OCI-LY1 (cell line): ENCODE measurements at regions not wholly inside any gene's neighbourhood (a gene's known extent, or its start where the extent isn't known, plus 50 kb on each side); places are given as distances from the start of the nearest gene placed in this dataset.
"Not testable (repeated sequence)": the region's sequence is repeated elsewhere in the genome, so short reads cannot be mapped to it uniquely, and the experiment has no call there.

ENCODE experiments used
- H2AFZ ChIP-seq: fragments of 200-600 bp; sonication (generic), shearing (Covaris generic); 2 replicates; pipeline ENCODE4 v1.6.0; 2014; ENCODE audit warnings: antibody characterized with exemption, mild to moderate bottlenecking, low read length
- H3F3A ChIP-seq: fragments of 200-600 bp; sonication (generic), shearing (Covaris generic); 2 replicates; pipeline ENCODE4 v1.6.0; 2014; ENCODE audit warnings: mild to moderate bottlenecking, antibody characterized with exemption, low read length, moderate library complexity; ENCODE audit not compliant: insufficient read depth
- H3K27ac ChIP-seq: fragments of 200-600 bp; sonication (generic); 2 replicates; pipeline ENCODE4 v1.5.1; 2014; ENCODE audit warnings: low read length, mixed run types, mild to moderate bottlenecking, low read depth; ENCODE audit not compliant: poor library complexity, severe bottlenecking
- H3K27me3 ChIP-seq: fragments of 200-600 bp; sonication (generic); 2 replicates; pipeline ENCODE4 v1.6.0; 2014; ENCODE audit warnings: antibody characterized with exemption, mild to moderate bottlenecking, low read length, moderate library complexity; ENCODE audit not compliant: insufficient read depth
- H3K36me3 ChIP-seq: fragments of 200-600 bp; sonication (generic); 2 replicates; pipeline ENCODE4 v1.6.1; 2014; ENCODE audit warnings: mild to moderate bottlenecking, antibody characterized with exemption, low read length, moderate library complexity, mixed read lengths; ENCODE audit not compliant: insufficient read depth
- H3K4me1 ChIP-seq: fragments of 200-600 bp; sonication (generic); 2 replicates; pipeline ENCODE4 v1.5.1; 2014; ENCODE audit warnings: mild to moderate bottlenecking, low read length, moderate library complexity; ENCODE audit not compliant: insufficient read depth, severe bottlenecking
- H3K4me2 ChIP-seq: fragments of 200-600 bp; sonication (generic), shearing (Covaris generic); 2 replicates; pipeline ENCODE4 v1.6.1; 2014; ENCODE audit warnings: low read length
- H3K4me3 ChIP-seq: fragments of 200-600 bp; sonication (generic); 2 replicates; pipeline ENCODE4 v1.5.1; 2014; ENCODE audit warnings: low read length, low read depth, mild to moderate bottlenecking, mixed read lengths; ENCODE audit not compliant: poor library complexity, severe bottlenecking
- H3K79me2 ChIP-seq: fragments of 200-600 bp; shearing (Covaris generic); 2 replicates; pipeline ENCODE4 v1.6.1; 2016; ENCODE audit warnings: mixed run types, low read length, mixed read lengths; ENCODE audit not compliant: insufficient read depth
- H3K9ac ChIP-seq: fragments of 200-600 bp; sonication (generic), shearing (Covaris generic); 2 replicates; pipeline ENCODE4 v1.6.1; 2014; ENCODE audit warnings: mild to moderate bottlenecking, low read length, mixed read lengths
- H3K9me2 ChIP-seq: fragments of 200-600 bp; sonication (generic), shearing (Covaris generic); 2 replicates; pipeline ENCODE4 v1.6.1; 2014; ENCODE audit warnings: low read depth, mild to moderate bottlenecking, low read length, mixed read lengths
- H3K9me3 ChIP-seq: fragments of 200-600 bp; shearing (Covaris generic); 2 replicates; pipeline ENCODE4 v1.6.1; 2014; ENCODE audit warnings: low read length, mixed read lengths
- H4K20me1 ChIP-seq: fragments of 200-600 bp; sonication (generic), shearing (Covaris generic); 2 replicates; pipeline ENCODE4 v1.6.0; 2016; ENCODE audit warnings: mild to moderate bottlenecking, low read length; ENCODE audit not compliant: insufficient read depth
- CTCF ChIP-seq: fragments of 200-600 bp; sonication (generic), shearing (Covaris generic); IDR thresholded peaks from 2 replicates; pipeline ENCODE4 v1.5.1; 2017; ENCODE audit warnings: mild to moderate bottlenecking, antibody characterized with exemption, low read length, moderate library complexity, mixed read lengths
- EZH2 ChIP-seq: fragments of 200-600 bp; sonication (generic), shearing (Covaris generic); IDR thresholded peaks from 2 replicates; pipeline ENCODE4 v1.8.0; 2017; ENCODE audit warnings: borderline replicate concordance, mixed run types, mild to moderate bottlenecking, antibody characterized with exemption, low read length, moderate library complexity, mixed read lengths

GRCh38 chr2:22175003-22175402 is 1051.2 kb downstream of the TDRD15 start:
- Histone ChIP-seq H3K9me3 (no peaks in the 10 kb centered on the region), H2AFZ (no peak overlapping the region), H3K9ac (no peak overlapping the region), H3K27ac (no peak overlapping the region), H3K27me3 (no peaks in the 10 kb centered on the region), H3K4me2 (no peak overlapping the region), H4K20me1 (no peaks in the 10 kb centered on the region), H3K36me3 (no peaks in the 10 kb centered on the region), H3K4me1 (no peaks in the 10 kb centered on the region), H3K79me2 (no peaks in the 10 kb centered on the region), H3F3A (no peaks in the 10 kb centered on the region), H3K4me3 (no peak overlapping the region), H3K9me2 (no peaks in the 10 kb centered on the region)
- TF ChIP-seq CTCF (no peak), EZH2 (no peak)

DNA sequence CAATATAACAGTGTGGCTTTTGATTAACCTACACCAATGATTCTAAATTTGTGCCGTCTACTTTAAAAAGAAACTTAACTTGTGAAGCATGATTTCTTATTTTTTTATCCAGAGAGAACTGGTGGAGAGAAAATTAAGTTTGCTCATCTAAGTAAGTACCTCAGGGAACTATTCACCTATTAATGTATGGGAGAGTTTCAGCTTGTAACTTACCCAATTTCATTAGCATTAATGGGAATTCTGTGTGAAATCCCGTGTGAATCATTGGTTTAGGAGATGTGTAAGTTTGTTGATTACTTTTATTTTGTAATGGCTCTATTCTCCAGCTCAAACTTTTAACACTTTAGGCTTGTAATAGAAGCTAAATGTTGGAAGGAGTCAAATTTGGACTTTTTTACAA is 1061.5 kb downstream of the TDRD15 start:
- Histone ChIP-seq H3K36me3 (no peaks in the 10 kb centered on the region), H3K9me3 (no peaks in the 10 kb centered on the region), H3K4me3 (no peak overlapping the region), H3K4me2 (no peak overlapping the region), H2AFZ (no peak overlapping the region), H4K20me1 (no peaks in the 10 kb centered on the region), H3K9ac (no peak overlapping the region), H3K27ac (no peak overlapping the region), H3K27me3 (no peaks in the 10 kb centered on the region), H3F3A (no peaks in the 10 kb centered on the region), H3K9me2 (no peaks in the 10 kb centered on the region), H3K79me2 (no peaks in the 10 kb centered on the region), H3K4me1 (no peaks in the 10 kb centered on the region)
- TF ChIP-seq CTCF = no peak
- TF ChIP-seq EZH2 = no peak

DNA sequence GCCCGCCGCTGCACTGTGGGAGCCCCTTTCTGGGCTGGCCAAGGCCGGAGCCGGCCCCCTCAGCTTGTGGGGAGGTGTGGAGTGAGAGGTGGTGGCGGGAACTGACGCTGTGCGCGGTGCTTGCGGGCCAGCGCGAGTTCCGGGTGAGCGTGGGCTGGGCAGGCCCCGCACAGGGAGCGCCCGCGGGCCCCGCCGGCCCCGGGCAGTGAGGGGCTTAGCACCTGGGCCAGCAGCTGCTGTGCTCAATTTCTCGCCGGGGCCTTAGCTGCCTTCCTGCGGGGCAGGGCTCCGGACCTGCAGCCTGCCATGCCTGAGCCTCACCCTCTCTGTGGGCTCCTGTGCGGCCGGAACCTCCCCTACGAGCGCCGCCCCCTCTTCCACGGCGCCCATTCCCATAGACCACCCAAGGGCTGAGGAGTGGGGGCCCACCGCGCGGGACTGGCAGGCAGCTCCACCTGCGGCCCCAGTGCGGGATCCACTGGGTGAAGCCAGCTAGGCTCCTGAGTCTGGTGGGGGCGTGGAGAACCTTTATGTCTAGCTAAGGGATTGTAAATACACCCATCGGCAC is 1062.6 kb downstream of the TDRD15 start:
- not testable (repeated sequence) for H3K9me3 ChIP-seq, H3F3A ChIP-seq, H4K20me1 ChIP-seq, H3K4me3 ChIP-seq, H3K27ac ChIP-seq, H3K4me2 ChIP-seq, H2AFZ ChIP-seq, H3K9me2 ChIP-seq, H3K9ac ChIP-seq, H3K79me2 ChIP-seq, H3K36me3 ChIP-seq, H3K4me1 ChIP-seq, H3K27me3 ChIP-seq

GRCh38 chr2:22189893-22190480 is 1066.2 kb downstream of the TDRD15 start:
- no peaks in the 10 kb centered on the region for H3K79me2 ChIP-seq
- H3K36me3 ChIP-seq = no peaks in the 10 kb centered on the region
- no peak overlapping the region for H3K9ac ChIP-seq
- H4K20me1 ChIP-seq = no peaks in the 10 kb centered on the region
- no peaks in the 10 kb centered on the region for H3K4me1 ChIP-seq
- no peak for TF ChIP-seq EZH2
- no peak for TF ChIP-seq CTCF
- H3K27ac ChIP-seq = no peak overlapping the region
- H3K4me2 ChIP-seq = no peak overlapping the region
- no peak overlapping the region for H3K4me3 ChIP-seq
- no peaks in the 10 kb centered on the region for H3K9me2 ChIP-seq
- H2AFZ ChIP-seq = no peak overlapping the region
- no peaks in the 10 kb centered on the region for H3K27me3 ChIP-seq
- no peaks in the 10 kb centered on the region for H3F3A ChIP-seq
- H3K9me3 ChIP-seq = no peaks in the 10 kb centered on the region
